Fibroblast of lung (primary cell): ENCODE measurements at regions not wholly inside any gene's neighbourhood (a gene's known extent, or its start where the extent isn't known, plus 50 kb on each side); places are given as distances from the start of the nearest gene placed in this dataset.
"Not testable (repeated sequence)": the region's sequence is repeated elsewhere in the genome, so short reads cannot be mapped to it uniquely, and the experiment has no call there.

Experiments
- CTCF ChIP-seq, 2 donors: IDR thresholded peaks in 1 of 2; conservative IDR thresholded peaks in 1 of 2; 1 replicate in 1 of 2; 2 replicates in 1 of 2; pipeline ENCODE4 v1.5.1; 2011 to 2012; ENCODE audit warnings: low read length in 2 of 2, control low read depth in 1 of 2, inconsistent platforms in 1 of 2, low read depth in 1 of 2, mild to moderate bottlenecking in 1 of 2
- EZH2 ChIP-seq: IDR thresholded peaks from 2 replicates; pipeline ENCODE4 v1.5.1; 2012; ENCODE audit warnings: low read length, control low read depth, mild to moderate bottlenecking; ENCODE audit errors: missing control alignments

DNA sequence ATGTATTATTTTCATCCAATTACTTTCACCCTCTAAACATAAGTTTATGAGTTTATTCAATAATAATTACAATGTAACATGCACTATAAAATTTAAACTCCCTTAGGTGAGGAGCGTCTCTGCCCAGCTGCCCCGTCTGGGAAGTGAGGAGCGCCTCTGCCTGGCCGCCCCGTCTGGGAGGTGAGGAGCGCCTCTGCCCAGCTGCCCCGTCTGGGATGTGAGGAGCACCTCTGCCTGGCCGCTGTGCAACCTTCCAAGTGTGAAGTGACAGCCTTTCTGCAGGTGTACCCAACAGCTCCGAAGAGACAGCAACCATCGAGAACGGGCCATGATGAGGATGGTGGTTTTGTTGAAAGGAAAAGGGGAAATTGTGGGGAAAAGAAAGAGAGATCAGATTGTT is 618.9 kb upstream of the GHITM start:
- not testable (repeated sequence) for TF ChIP-seq EZH2; CTCF (conservative IDR thresholded peaks at IDR 0.05 in 1 of 2, IDR thresholded peaks at IDR 0.05 in 1 of 2; ENCODE audit: low read depth in 1 of 2, low read length in 2 of 2)
